ENCODE measurements at regions not wholly inside any gene's neighbourhood (a gene's known extent, or its start where the extent isn't known, plus 50 kb on each side); places are given as distances from the start of the nearest gene placed in this dataset.
"Not testable (repeated sequence)": the region's sequence is repeated elsewhere in the genome, so short reads cannot be mapped to it uniquely, and the experiment has no call there.

- Histone ChIP-seq H2AFZ (ENCODE audit: low read depth) (no peak overlapping the region), H3K4me3 (ENCODE audit: low read depth in 2 of 2, low read length in 1 of 2) (no peak overlapping the region), H3K4me1 (ENCODE audit: control insufficient read depth in 1 of 2, insufficient read depth in 2 of 2, low read depth in 1 of 2, low read length in 1 of 2) (peaks cover 0 to 8% of the 10 kb centered on the region in 2 experiments; a peak in 1 of 4 replicates), H3K9ac (no peak overlapping the region), H3K4me2 (no peak overlapping the region), H3K79me2 (ENCODE audit: insufficient read depth) (no peaks in the 10 kb centered on the region), H4K20me1 (ENCODE audit: insufficient read depth) (no peaks in the 10 kb centered on the region), H3K27ac (ENCODE audit: low read depth in 2 of 2, low read length in 1 of 2) (no peak overlapping the region), H3F3A (replicated peaks; ENCODE audit: insufficient read depth) (no peaks in the 10 kb centered on the region), H3K27me3 (ENCODE audit: insufficient read depth) (no peaks in the 10 kb centered on the region), H3K9me2 (no peaks in the 10 kb centered on the region), H3K9me3 (no peaks in the 10 kb centered on the region), H3K36me3 (replicated peaks in 1 of 2; ENCODE audit: control insufficient read depth in 1 of 2, insufficient read depth in 2 of 2, low read length in 1 of 2) (no peaks in the 10 kb centered on the region)
- CTCF ChIA-PET: no interaction called here
- POLR2A ChIA-PET: no interaction called here
- TF ChIP-seq CHD2 (IDR thresholded peaks at IDR 0.05; ENCODE audit: low read length, partially characterized antibody) (no peak), PBX3 (IDR thresholded peaks at IDR 0.05) (no peak)
- 32% methylated on average over 11 of the region's 14 CpGs for WGBS (ENCODE audit: low lambda C conversion rate)
- no peak for DNase-seq
These were observed 476.3 kb upstream of the CADM1 start for GRCh38 chr11:115980337-115981103.

- Histone ChIP-seq H3K9me2 (no peaks in the 10 kb centered on the region), H3K9me3 (no peaks in the 10 kb centered on the region), H2AFZ (ENCODE audit: low read depth) (no peak overlapping the region), H3K79me2 (ENCODE audit: insufficient read depth) (no peaks in the 10 kb centered on the region), H3K9ac (no peak overlapping the region), H3K36me3 (replicated peaks in 1 of 2; ENCODE audit: control insufficient read depth in 1 of 2, insufficient read depth in 2 of 2, low read length in 1 of 2) (no peaks in the 10 kb centered on the region), H3K4me3 (ENCODE audit: low read depth in 2 of 2, low read length in 1 of 2) (no peak overlapping the region), H3K4me1 (ENCODE audit: control insufficient read depth in 1 of 2, insufficient read depth in 2 of 2, low read depth in 1 of 2, low read length in 1 of 2) (peaks cover 0 to 2% of the 10 kb centered on the region in 2 experiments; a peak in 1 of 4 replicates), H3K4me2 (no peak overlapping the region), H3F3A (replicated peaks; ENCODE audit: insufficient read depth) (no peaks in the 10 kb centered on the region), H3K27ac (ENCODE audit: low read depth in 2 of 2, low read length in 1 of 2) (no peak overlapping the region), H3K27me3 (ENCODE audit: insufficient read depth) (no peaks in the 10 kb centered on the region), H4K20me1 (ENCODE audit: insufficient read depth) (no peaks in the 10 kb centered on the region)
- WGBS (ENCODE audit: low lambda C conversion rate): 70% methylated on average over 1 of the region's 1 CpG
- TF ChIP-seq MEF2A (IDR thresholded peaks at IDR 0.05; ENCODE audit: borderline replicate concordance, low read depth) (no peak), FOSL2 (IDR thresholded peaks at IDR 0.05; ENCODE audit: borderline replicate concordance, low read depth) (no peak), RCOR1 (IDR thresholded peaks at IDR 0.05; ENCODE audit: low read length) (no peak), NRF1 (IDR thresholded peaks at IDR 0.05; ENCODE audit: low read depth, low read length) (no peak), EP300 (IDR thresholded peaks at IDR 0.05; ENCODE audit: borderline replicate concordance in 1 of 2, low read depth in 1 of 2, low read length in 1 of 2) (no peak), RXRA (IDR thresholded peaks at IDR 0.05; ENCODE audit: borderline replicate concordance, low read depth) (no peak), MXI1 (IDR thresholded peaks at IDR 0.05; ENCODE audit: low read depth, low read length) (no peak), IRF3 (IDR thresholded peaks at IDR 0.05; ENCODE audit: low read depth, low read length) (no peak), CTCF (IDR thresholded peaks at IDR 0.05) (no peak), RAD21 (IDR thresholded peaks at IDR 0.05; ENCODE audit: low read length) (no peak), MAX (IDR thresholded peaks at IDR 0.05; ENCODE audit: low read depth) (no peak), CHD2 (IDR thresholded peaks at IDR 0.05; ENCODE audit: low read length, partially characterized antibody) (no peak), JUND (IDR thresholded peaks at IDR 0.05) (no peak), FOXJ3 (CRISPR knock-in tag; IDR thresholded peaks at IDR 0.05) (no peak)
- POLR2A ChIA-PET: no interaction called here
- CTCF ChIA-PET: interaction anchor here (0.6 to 1.9 kb wide), 8 partner anchors 14 to 1200 kb away, joined by 3 to 8 read pairs (median 3); no protein-coding TSS in a partner anchor
- DNase-seq: no peak
These were observed 470.5 kb upstream of the CADM1 start for GRCh38 chr11:115974703-115975102.

GRCh38 chr11:115967203-115967602 lies 463.0 kb upstream of the CADM1 start:
- H3K9me2 ChIP-seq; H3K9me3 ChIP-seq; H3K4me2 ChIP-seq; H4K20me1 ChIP-seq (ENCODE audit: insufficient read depth); H3K4me3 ChIP-seq (ENCODE audit: low read depth in 2 of 2, low read length in 1 of 2); H3K27me3 ChIP-seq (ENCODE audit: insufficient read depth); DNase-seq; H3K79me2 ChIP-seq (ENCODE audit: insufficient read depth); POLR2A ChIA-PET; H3K27ac ChIP-seq (ENCODE audit: low read depth in 2 of 2, low read length in 1 of 2); H3K9ac ChIP-seq; H3K36me3 ChIP-seq (replicated peaks in 1 of 2; ENCODE audit: control insufficient read depth in 1 of 2, insufficient read depth in 2 of 2, low read length in 1 of 2); H3F3A ChIP-seq (replicated peaks; ENCODE audit: insufficient read depth); H2AFZ ChIP-seq (ENCODE audit: low read depth): not testable (repeated sequence)
- H3K4me1 ChIP-seq (ENCODE audit: control insufficient read depth in 1 of 2, insufficient read depth in 2 of 2, low read depth in 1 of 2, low read length in 1 of 2): peaks cover 0 to 15% of the 10 kb centered on the region in 2 experiments; a peak in 1 of 4 replicates
- WGBS (ENCODE audit: low lambda C conversion rate): 69% methylated on average over 8 of the region's 9 CpGs
- CTCF ChIA-PET: interaction anchor here (2.1 kb wide), 1 partner anchor 674 kb away, joined by 5 read pairs; no protein-coding TSS in a partner anchor

Measured in SK-N-SH (cell line).